ENCODE measurements at regions not wholly inside any gene's neighbourhood (a gene's known extent, or its start where the extent isn't known, plus 50 kb on each side); places are given as distances from the start of the nearest gene placed in this dataset. TPM values are rescaled to one million over a fixed set of nuclear protein-coding genes. Genes with fewer than 3 reads are reported as not detected.

GRCh38 chr7:10910447-10910846, 63.2 kb upstream of the PHF14 start:
- Histone ChIP-seq H3K36me3 (no peaks in the 10 kb centered on the region), H3K4me1 (no peaks in the 10 kb centered on the region), H3K27ac (no peak overlapping the region), H3K4me3 (no peak overlapping the region), H3K27me3 (no peaks in the 10 kb centered on the region), H3K9me3 (no peaks in the 10 kb centered on the region)
- intact Hi-C loops (cut with DNase I): no loop called here
- TF ChIP-seq CTCF (IDR thresholded peaks at IDR 0.05): no peak
- no peak for DNase-seq (ENCODE audit: extremely low spot score in 2 of 2)

GRCh38 chr7:10912077-10912476, 61.6 kb upstream of the PHF14 start:
- Histone ChIP-seq H3K27ac (no peak overlapping the region), H3K9me3 (no peaks in the 10 kb centered on the region), H3K27me3 (no peaks in the 10 kb centered on the region), H3K4me3 (no peak overlapping the region), H3K36me3 (no peaks in the 10 kb centered on the region), H3K4me1 (no peaks in the 10 kb centered on the region)
- intact Hi-C loops (cut with DNase I): no loop called here
- no peak for DNase-seq (ENCODE audit: extremely low spot score in 2 of 2)
- no peak for TF ChIP-seq POLR2AphosphoS5 (IDR thresholded peaks at IDR 0.05; ENCODE audit: insufficient read depth in 1 of 2, low read depth in 1 of 2)
- no peak for TF ChIP-seq CTCF (IDR thresholded peaks at IDR 0.05)
- no peak for TF ChIP-seq POLR2A (IDR thresholded peaks at IDR 0.05)

GRCh38 chr7:10913457-10913856, 60.2 kb upstream of the PHF14 start:
- no peak overlapping the region for H3K27ac ChIP-seq
- no peaks in the 10 kb centered on the region for H3K9me3 ChIP-seq
- H3K36me3 ChIP-seq: no peaks in the 10 kb centered on the region
- no peak overlapping the region for H3K4me3 ChIP-seq
- intact Hi-C loops (cut with DNase I): no loop called here
- no peak for DNase-seq (ENCODE audit: extremely low spot score in 2 of 2)
- H3K4me1 ChIP-seq: no peaks in the 10 kb centered on the region
- H3K27me3 ChIP-seq: no peaks in the 10 kb centered on the region
- TF ChIP-seq POLR2A (IDR thresholded peaks at IDR 0.05): no peak
- no peak for TF ChIP-seq CTCF (IDR thresholded peaks at IDR 0.05)
- no peak for TF ChIP-seq POLR2AphosphoS5 (IDR thresholded peaks at IDR 0.05; ENCODE audit: insufficient read depth in 1 of 2, low read depth in 1 of 2)

- DNase-seq (ENCODE audit: extremely low spot score in 2 of 2): no peak
- Histone ChIP-seq H3K27me3 (no peaks in the 10 kb centered on the region), H3K36me3 (no peaks in the 10 kb centered on the region), H3K9me3 (no peaks in the 10 kb centered on the region), H3K27ac (no peak overlapping the region), H3K4me1 (no peaks in the 10 kb centered on the region), H3K4me3 (no peak overlapping the region)
- intact Hi-C loops (cut with DNase I): no loop called here
- TF ChIP-seq CTCF (IDR thresholded peaks at IDR 0.05) (no peak), POLR2A (IDR thresholded peaks at IDR 0.05) (no peak), POLR2AphosphoS5 (IDR thresholded peaks at IDR 0.05; ENCODE audit: insufficient read depth in 1 of 2, low read depth in 1 of 2) (no peak)
These were observed 55.5 kb upstream of the PHF14 start for GRCh38 chr7:10918093-10918590.

- H3K9me3 ChIP-seq: no peaks in the 10 kb centered on the region
- DNase-seq (ENCODE audit: extremely low spot score in 2 of 2): no peak
- intact Hi-C loops (cut with DNase I): no loop called here
- H3K36me3 ChIP-seq: no peaks in the 10 kb centered on the region
- H3K4me3 ChIP-seq: no peak overlapping the region
- TF ChIP-seq CTCF (IDR thresholded peaks at IDR 0.05): no peak
- TF ChIP-seq POLR2AphosphoS5 (IDR thresholded peaks at IDR 0.05; ENCODE audit: insufficient read depth in 1 of 2, low read depth in 1 of 2): no peak
- TF ChIP-seq POLR2A (IDR thresholded peaks at IDR 0.05): no peak
- H3K27me3 ChIP-seq: no peaks in the 10 kb centered on the region
- H3K4me1 ChIP-seq: no peaks in the 10 kb centered on the region
- no peak overlapping the region for H3K27ac ChIP-seq
These were observed 53.7 kb upstream of the PHF14 start for GRCh38 chr7:10919923-10920322.

Small RNAs in the stretch of these regions (small RNA-seq; reads per million reads assigned to genes)
- gene AC004852.1: not detected
- gene AC009945.1: not detected
- gene RF00012: not detected
- gene RF00019: not detected
